ENCODE measurements at regions not wholly inside any gene's neighbourhood (a gene's known extent, or its start where the extent isn't known, plus 50 kb on each side); places are given as distances from the start of the nearest gene placed in this dataset.

GRCh38 chr4:33086331-33086925 lies 2366.3 kb downstream of the PCDH7 start:
- no peak overlapping the region for H3K4me3 ChIP-seq
- no peak for DNase-seq (ENCODE audit: extremely low spot score)
- no peaks in the 10 kb centered on the region for H3K27me3 ChIP-seq
- H3K27ac ChIP-seq (replicated peaks in 1 of 4), result no peak overlapping the region
- intact Hi-C loops (cut with DNase I), result no loop called here
- peaks cover 0 to 10% (median 4%) of the 10 kb centered on the region in 4 donors for H3K4me1 ChIP-seq
- H3K36me3 ChIP-seq, result no peaks in the 10 kb centered on the region
- TF ChIP-seq, protein P1, sequence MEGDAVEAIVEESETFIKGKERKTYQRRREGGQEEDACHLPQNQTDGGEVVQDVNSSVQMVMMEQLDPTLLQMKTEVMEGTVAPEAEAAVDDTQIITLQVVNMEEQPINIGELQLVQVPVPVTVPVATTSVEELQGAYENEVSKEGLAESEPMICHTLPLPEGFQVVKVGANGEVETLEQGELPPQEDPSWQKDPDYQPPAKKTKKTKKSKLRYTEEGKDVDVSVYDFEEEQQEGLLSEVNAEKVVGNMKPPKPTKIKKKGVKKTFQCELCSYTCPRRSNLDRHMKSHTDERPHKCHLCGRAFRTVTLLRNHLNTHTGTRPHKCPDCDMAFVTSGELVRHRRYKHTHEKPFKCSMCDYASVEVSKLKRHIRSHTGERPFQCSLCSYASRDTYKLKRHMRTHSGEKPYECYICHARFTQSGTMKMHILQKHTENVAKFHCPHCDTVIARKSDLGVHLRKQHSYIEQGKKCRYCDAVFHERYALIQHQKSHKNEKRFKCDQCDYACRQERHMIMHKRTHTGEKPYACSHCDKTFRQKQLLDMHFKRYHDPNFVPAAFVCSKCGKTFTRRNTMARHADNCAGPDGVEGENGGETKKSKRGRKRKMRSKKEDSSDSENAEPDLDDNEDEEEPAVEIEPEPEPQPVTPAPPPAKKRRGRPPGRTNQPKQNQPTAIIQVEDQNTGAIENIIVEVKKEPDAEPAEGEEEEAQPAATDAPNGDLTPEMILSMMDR (IDR thresholded peaks at IDR 0.05), result no peak
- TF ChIP-seq POLR2A (IDR thresholded peaks at IDR 0.05; ENCODE audit: low read depth) (no peak), EP300 (IDR thresholded peaks at IDR 0.05) (no peak), POLR2AphosphoS5 (IDR thresholded peaks at IDR 0.05) (no peak)
- WGBS, result 49% methylated on average over 2 of the region's 2 CpGs
- no peaks in the 10 kb centered on the region for H3K9me3 ChIP-seq

DNA sequence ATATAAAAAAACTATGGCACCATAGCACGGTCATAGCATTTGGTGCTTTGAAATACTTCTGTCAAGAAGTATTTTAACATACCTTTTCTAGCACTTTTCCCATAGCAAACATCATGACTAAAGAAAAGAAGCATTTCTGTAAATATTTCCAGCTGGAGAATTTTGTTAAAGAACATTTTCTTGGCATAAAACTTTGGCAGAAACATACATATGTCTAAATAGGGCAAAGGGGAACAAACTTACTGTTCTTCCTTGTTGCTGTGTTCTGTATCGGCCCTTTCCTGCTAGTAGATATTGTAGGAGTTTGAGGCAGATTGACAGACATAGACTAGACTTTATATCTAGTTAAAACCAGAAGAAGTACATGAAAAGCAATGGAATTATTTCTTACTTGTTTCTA lies 2368.5 kb downstream of the PCDH7 start:
- H3K27me3 ChIP-seq, result no peaks in the 10 kb centered on the region
- DNase-seq (ENCODE audit: extremely low spot score), result no peak
- TF ChIP-seq EP300 (IDR thresholded peaks at IDR 0.05) (no peak), POLR2AphosphoS5 (IDR thresholded peaks at IDR 0.05) (no peak), POLR2A (IDR thresholded peaks at IDR 0.05; ENCODE audit: low read depth) (no peak)
- TF ChIP-seq, protein P1 (IDR thresholded peaks at IDR 0.05), result no peak
- H3K4me1 ChIP-seq, result peaks cover 0 to 10% (median 4%) of the 10 kb centered on the region in 4 donors
- H3K36me3 ChIP-seq, result no peaks in the 10 kb centered on the region
- H3K27ac ChIP-seq (replicated peaks in 1 of 4), result no peak overlapping the region
- no peaks in the 10 kb centered on the region for H3K9me3 ChIP-seq
- intact Hi-C loops (cut with DNase I), result no loop called here
- WGBS, result 50% methylated on average over 2 of the region's 2 CpGs
- H3K4me3 ChIP-seq, result no peak overlapping the region

DNA sequence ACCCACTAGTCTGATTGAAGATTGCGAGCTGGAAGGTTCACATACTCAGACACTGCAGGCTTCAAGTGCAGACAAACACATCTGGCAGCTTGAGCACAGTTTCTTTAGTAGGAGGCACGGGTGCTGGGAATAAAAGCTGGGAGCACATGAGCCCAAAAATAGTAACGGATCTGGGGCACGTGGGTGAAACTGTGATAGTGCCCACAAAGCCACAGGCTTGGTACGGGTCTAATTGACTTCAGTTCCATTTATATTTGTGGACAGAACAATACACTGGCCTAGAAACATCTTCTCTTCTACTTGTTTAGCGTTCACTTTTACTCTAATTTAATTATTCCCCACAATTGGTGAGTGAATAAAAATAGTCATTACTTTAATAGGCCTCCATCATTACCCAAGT lies 2370.7 kb downstream of the PCDH7 start:
- Histone ChIP-seq H3K4me1 (peaks cover 0 to 7% (median 3%) of the 10 kb centered on the region in 4 donors), H3K27ac (replicated peaks in 1 of 4) (no peak overlapping the region), H3K36me3 (no peaks in the 10 kb centered on the region), H3K9me3 (no peaks in the 10 kb centered on the region), H3K4me3 (no peak overlapping the region), H3K27me3 (no peaks in the 10 kb centered on the region)
- 95% methylated on average over 6 of the region's 6 CpGs for WGBS
- DNase-seq (ENCODE audit: extremely low spot score), result no peak
- intact Hi-C loops (cut with DNase I), result no loop called here
- TF ChIP-seq POLR2A (IDR thresholded peaks at IDR 0.05; ENCODE audit: low read depth) (no peak), EP300 (IDR thresholded peaks at IDR 0.05) (no peak), POLR2AphosphoS5 (IDR thresholded peaks at IDR 0.05) (no peak)
- TF ChIP-seq, protein P1 (IDR thresholded peaks at IDR 0.05), result no peak

DNA sequence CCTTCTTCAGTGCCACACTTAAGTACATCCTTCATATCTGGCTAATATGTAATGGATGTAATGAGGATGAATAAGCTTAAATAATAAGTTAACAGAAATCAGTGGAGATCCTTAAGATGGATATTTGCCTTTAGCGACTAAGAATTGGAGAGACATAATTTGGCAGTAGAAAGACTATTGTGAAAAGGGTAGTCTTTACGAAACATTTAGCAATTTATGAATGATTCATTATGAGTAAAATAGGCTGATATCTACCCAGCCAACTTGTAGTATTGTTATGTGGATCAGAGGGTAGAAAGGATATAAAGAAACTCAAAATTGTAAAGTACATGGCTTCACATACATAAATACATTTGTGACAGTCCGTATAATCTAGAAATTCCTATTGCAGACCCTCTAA lies 2371.8 kb downstream of the PCDH7 start:
- Histone ChIP-seq H3K4me1 (no peaks in the 10 kb centered on the region), H3K36me3 (no peaks in the 10 kb centered on the region), H3K27ac (replicated peaks in 1 of 4) (no peak overlapping the region), H3K9me3 (no peaks in the 10 kb centered on the region), H3K4me3 (no peak overlapping the region), H3K27me3 (no peaks in the 10 kb centered on the region)
- no peak for DNase-seq (ENCODE audit: extremely low spot score)
- TF ChIP-seq POLR2A (IDR thresholded peaks at IDR 0.05; ENCODE audit: low read depth) (no peak), EP300 (IDR thresholded peaks at IDR 0.05) (no peak), POLR2AphosphoS5 (IDR thresholded peaks at IDR 0.05) (no peak)
- TF ChIP-seq, protein P1 (IDR thresholded peaks at IDR 0.05), result no peak
- 83% methylated on average over 3 of the region's 3 CpGs for WGBS
- intact Hi-C loops (cut with DNase I), result no loop called here

DNA sequence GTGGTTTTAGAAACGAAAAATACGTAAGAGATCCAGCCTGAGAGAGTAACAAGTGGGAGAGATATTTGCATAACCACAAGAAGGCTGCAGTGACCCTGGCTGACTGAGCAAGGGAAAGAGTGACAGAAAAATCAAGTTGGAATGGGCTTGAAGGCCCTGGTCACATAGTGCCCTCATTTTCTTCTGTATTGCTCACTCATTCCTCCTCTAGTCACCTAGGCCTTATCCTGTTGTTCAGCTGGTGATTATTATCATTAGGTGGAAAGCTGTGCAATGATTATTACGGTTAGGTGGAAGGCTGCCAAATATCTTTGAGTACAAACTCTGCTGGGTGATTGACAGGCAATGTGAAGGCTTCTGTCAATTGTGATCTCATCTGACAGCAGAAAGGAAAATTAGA lies 2384.1 kb downstream of the PCDH7 start:
- DNase-seq (ENCODE audit: extremely low spot score), result no peak
- Histone ChIP-seq H3K9me3 (no peaks in the 10 kb centered on the region), H3K4me1 (no peaks in the 10 kb centered on the region), H3K27me3 (no peaks in the 10 kb centered on the region), H3K27ac (replicated peaks in 1 of 4) (no peak overlapping the region), H3K4me3 (no peak overlapping the region), H3K36me3 (no peaks in the 10 kb centered on the region)
- intact Hi-C loops (cut with DNase I), result no loop called here
- WGBS, result 59% methylated on average over 3 of the region's 3 CpGs
- TF ChIP-seq POLR2A (IDR thresholded peaks at IDR 0.05; ENCODE audit: low read depth), result no peak
- TF ChIP-seq EP300 (IDR thresholded peaks at IDR 0.05), result no peak
- TF ChIP-seq, protein P1 (IDR thresholded peaks at IDR 0.05), result no peak
- no peak for TF ChIP-seq POLR2AphosphoS5 (IDR thresholded peaks at IDR 0.05)
